GM12878 (cell line): ENCODE measurements at regions not wholly inside any gene's neighbourhood (a gene's known extent, or its start where the extent isn't known, plus 50 kb on each side); places are given as distances from the start of the nearest gene placed in this dataset.

Experiments
- ATAC-seq: fragments of 200-7000 bp; cut with Tn5 transposase; 3 replicates; pipeline ENCODE4 v1.9.1; 2020; ENCODE audit warnings: mild to moderate bottlenecking, moderate library complexity
- BruUV-seq: library from RNA; stranded (reverse); fragments of 400-500 nt; replicated peaks from 2 replicates; lab custom pipeline; 2021; lab: Mats Ljungman, UMichigan
- CTCF ChIA-PET: fragments of 300-600 bp; sonication (Branson Sonifier 250); formaldehyde crosslinking; extraction: SDS; loops from one replicate; lab custom pipeline; 2021; ENCODE audit warnings: inconsistent platforms; lab: Yijun Ruan, JAX
- POLR2A ChIA-PET: fragments of 350-600 bp; formaldehyde crosslinking; extraction: SDS; loops from one replicate; lab custom pipeline; 2021; ENCODE audit warnings: inconsistent platforms; lab: Charles Lee
- RAD21 ChIA-PET: fragments of 300-600 bp; sonication (Branson Sonifier 250); formaldehyde crosslinking; loops from one replicate; lab custom pipeline; 2023; ENCODE audit warnings: antibody characterized with exemption; ENCODE audit not compliant: unreplicated experiment; lab: Charles Lee
- SMC1A ChIA-PET: fragments of 300-600 bp; sonication (Branson Sonifier 250); formaldehyde crosslinking; loops from one replicate; lab custom pipeline; 2023; ENCODE audit not compliant: unreplicated experiment, uncharacterized antibody; lab: Charles Lee
- DNase-seq: peaks from one replicate; pipeline ENCODE4 v3.0.0-alpha.2; 2011; ENCODE audit warnings: low read depth, low spot score
- FAIRE-seq: peaks from 3 replicates; lab custom pipeline; 2011; peaks lifted over from hg19 to GRCh38; lab: Jason Lieb, UNC
- H2AFZ ChIP-seq: 2 replicates; pipeline ENCODE4 v1.6.0; 2011; ENCODE audit warnings: low read depth, low read length, control low read depth; ENCODE audit not compliant: control insufficient read depth
- H3K27ac ChIP-seq: 2 replicates; pipeline ENCODE4 v1.5.1; 2011; ENCODE audit warnings: control low read depth; ENCODE audit not compliant: control insufficient read depth, insufficient read depth
- H3K27me3 ChIP-seq, 2 experiments: replicated peaks in 1 of 2; 2 replicates each; pipeline versions ENCODE4 v1.6.0 to v1.6.1; 2011; ENCODE audit warnings: low read length in 1 of 2; ENCODE audit not compliant: control insufficient read depth in 2 of 2, insufficient read depth in 2 of 2
- H3K36me3 ChIP-seq, 2 experiments: 2 replicates each; pipeline ENCODE4 v1.5.1; 2011; ENCODE audit warnings: low read length in 1 of 2; ENCODE audit not compliant: control insufficient read depth in 2 of 2, insufficient read depth in 2 of 2
- H3K4me1 ChIP-seq: 2 replicates; pipeline ENCODE4 v1.6.1; 2011; ENCODE audit warnings: mild to moderate bottlenecking, low read length, moderate library complexity, mixed read lengths; ENCODE audit not compliant: control insufficient read depth, insufficient read depth
- H3K4me2 ChIP-seq: 2 replicates; pipeline ENCODE4 v1.6.0; 2011; ENCODE audit warnings: control low read depth; ENCODE audit not compliant: control insufficient read depth, insufficient read depth
- H3K4me3 ChIP-seq: fragments of 200-600 bp; sonication (generic); 2 replicates; pipeline ENCODE4 v1.5.1; 2016
- H3K79me2 ChIP-seq: 2 replicates; pipeline ENCODE4 v1.6.0; 2011; ENCODE audit warnings: low read length; ENCODE audit not compliant: control insufficient read depth, insufficient read depth
- H3K9ac ChIP-seq: 2 replicates; pipeline ENCODE4 v1.8.0; 2011; ENCODE audit warnings: low read length, control low read depth, mixed read lengths; ENCODE audit not compliant: control insufficient read depth, insufficient read depth
- H3K9me3 ChIP-seq: replicated peaks from 3 replicates; pipeline ENCODE4 v1.5.1; 2011; ENCODE audit warnings: mild to moderate bottlenecking, low read length; ENCODE audit not compliant: control insufficient read depth, insufficient read depth
- H4K20me1 ChIP-seq: 2 replicates; pipeline ENCODE4 v1.6.0; 2011; ENCODE audit not compliant: control insufficient read depth, insufficient read depth
- ASH2L ChIP-seq: fragments of 300-600, 200-600 bp; sonication (generic); IDR thresholded peaks from 2 replicates; pipeline ENCODE4 v1.6.1; 2017; ENCODE audit warnings: low read depth, mild to moderate bottlenecking, borderline replicate concordance
- CHD4 ChIP-seq: fragments of 200-600 bp; sonication (generic); IDR thresholded peaks from 2 replicates; pipeline ENCODE4 v1.6.1; 2016; ENCODE audit warnings: mild to moderate bottlenecking
- IRF4 ChIP-seq: IDR thresholded peaks from 2 replicates; pipeline ENCODE4 v1.6.1; 2011; ENCODE audit warnings: low read depth, low read length
- SIX5 ChIP-seq: IDR thresholded peaks from 2 replicates; pipeline ENCODE4 v1.6.1; 2011; ENCODE audit warnings: mild to moderate bottlenecking, low read depth, low read length, moderate library complexity; ENCODE audit not compliant: severe bottlenecking
- SUZ12 ChIP-seq: fragments of 200-600 bp; sonication (generic); IDR thresholded peaks from one replicate; pipeline ENCODE4 v1.6.1; 2018; ENCODE audit warnings: antibody characterized with exemption, mild to moderate bottlenecking; ENCODE audit not compliant: unreplicated experiment
- TARDBP ChIP-seq: IDR thresholded peaks from 2 replicates; pipeline ENCODE4 v1.6.1; 2016; ENCODE audit warnings: borderline replicate concordance
- ZNF622 ChIP-seq: fragments of 450-650 bp; IDR thresholded peaks from 2 replicates; pipeline ENCODE4 v1.6.1; 2017; ENCODE audit warnings: mild to moderate bottlenecking, inconsistent platforms
- WGBS: methylation state at CpG from one replicate; pipeline ENCODE4 v1.1.6; 2016; ENCODE audit warnings: low lambda C conversion rate; ENCODE audit not compliant: insufficient replicate concordance, insufficient coverage; ENCODE audit errors: missing lambda C conversion rate; 5-methylcytosine and 5-hydroxymethylcytosine counted together
- in situ Hi-C: fragments of 300-500 bp; cut with MboI; formaldehyde crosslinking; loops from 9 replicates; pipeline ENCODE4 v1.14.3; 2018; ENCODE audit warnings: mixed read lengths
- intact Hi-C: fragments of 100-400 bp; cut with micrococcal nuclease; formaldehyde crosslinking; loops from one replicate; pipeline ENCODE4 v1.14.2; 2022; ENCODE audit not compliant: unreplicated experiment
- TF ChIP-seq, protein P1 (sequence below): IDR thresholded peaks from 2 replicates; pipeline ENCODE4 v1.6.1; 2012; ENCODE audit warnings: improper control_type of control experiment, low read depth, low read length; ENCODE audit not compliant: insufficient replicate concordance
- TF ChIP-seq, protein P2 (sequence below): IDR thresholded peaks from 2 replicates; pipeline ENCODE4 v1.6.1; 2011; ENCODE audit warnings: mild to moderate bottlenecking, low read depth, low read length, moderate library complexity; ENCODE audit not compliant: insufficient replicate concordance
- TF ChIP-seq, protein P3 (sequence below): IDR thresholded peaks from 2 replicates; pipeline ENCODE4 v1.6.1; 2011; ENCODE audit warnings: borderline replicate concordance, low read depth, mild to moderate bottlenecking, moderate library complexity, low read length; ENCODE audit not compliant: insufficient read depth, poor library complexity, severe bottlenecking
- TF ChIP-seq, protein P4 (sequence below): fragments of 450-650 bp; IDR thresholded peaks from 2 replicates; pipeline ENCODE4 v1.6.1; 2016; ENCODE audit warnings: mild to moderate bottlenecking
- TF ChIP-seq, protein P5 (sequence below): fragments of 450-650 bp; IDR thresholded peaks from 2 replicates; pipeline ENCODE4 v1.6.1; 2017; ENCODE audit warnings: low read depth, mild to moderate bottlenecking, moderate library complexity

DNA sequence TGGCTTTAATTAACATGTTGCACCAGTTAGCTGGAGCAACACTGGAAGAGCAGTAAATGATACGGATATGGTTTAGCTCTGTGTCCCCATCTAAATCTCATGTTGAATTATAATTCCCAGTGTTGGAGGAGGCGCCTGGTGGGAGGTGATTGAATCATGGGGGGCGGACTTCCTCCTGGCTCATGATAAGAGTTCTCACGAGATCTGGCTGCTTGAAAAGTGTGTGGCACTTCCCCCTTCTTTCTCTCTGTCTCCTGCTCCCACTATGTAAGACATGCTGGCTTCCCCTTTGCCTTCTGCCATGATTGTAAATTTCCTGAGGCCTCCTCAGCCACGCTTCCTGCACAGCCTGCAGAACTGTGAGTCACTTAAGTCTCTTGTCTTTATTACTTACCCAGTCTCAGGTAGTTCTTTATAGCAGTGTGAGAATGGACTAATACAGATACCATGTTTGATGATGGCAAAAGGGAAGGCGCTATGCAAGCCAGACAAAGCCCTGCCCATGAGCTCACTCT is 963.6 kb downstream of the SOCS6 start (continued):
- TF ChIP-seq, protein P1, sequence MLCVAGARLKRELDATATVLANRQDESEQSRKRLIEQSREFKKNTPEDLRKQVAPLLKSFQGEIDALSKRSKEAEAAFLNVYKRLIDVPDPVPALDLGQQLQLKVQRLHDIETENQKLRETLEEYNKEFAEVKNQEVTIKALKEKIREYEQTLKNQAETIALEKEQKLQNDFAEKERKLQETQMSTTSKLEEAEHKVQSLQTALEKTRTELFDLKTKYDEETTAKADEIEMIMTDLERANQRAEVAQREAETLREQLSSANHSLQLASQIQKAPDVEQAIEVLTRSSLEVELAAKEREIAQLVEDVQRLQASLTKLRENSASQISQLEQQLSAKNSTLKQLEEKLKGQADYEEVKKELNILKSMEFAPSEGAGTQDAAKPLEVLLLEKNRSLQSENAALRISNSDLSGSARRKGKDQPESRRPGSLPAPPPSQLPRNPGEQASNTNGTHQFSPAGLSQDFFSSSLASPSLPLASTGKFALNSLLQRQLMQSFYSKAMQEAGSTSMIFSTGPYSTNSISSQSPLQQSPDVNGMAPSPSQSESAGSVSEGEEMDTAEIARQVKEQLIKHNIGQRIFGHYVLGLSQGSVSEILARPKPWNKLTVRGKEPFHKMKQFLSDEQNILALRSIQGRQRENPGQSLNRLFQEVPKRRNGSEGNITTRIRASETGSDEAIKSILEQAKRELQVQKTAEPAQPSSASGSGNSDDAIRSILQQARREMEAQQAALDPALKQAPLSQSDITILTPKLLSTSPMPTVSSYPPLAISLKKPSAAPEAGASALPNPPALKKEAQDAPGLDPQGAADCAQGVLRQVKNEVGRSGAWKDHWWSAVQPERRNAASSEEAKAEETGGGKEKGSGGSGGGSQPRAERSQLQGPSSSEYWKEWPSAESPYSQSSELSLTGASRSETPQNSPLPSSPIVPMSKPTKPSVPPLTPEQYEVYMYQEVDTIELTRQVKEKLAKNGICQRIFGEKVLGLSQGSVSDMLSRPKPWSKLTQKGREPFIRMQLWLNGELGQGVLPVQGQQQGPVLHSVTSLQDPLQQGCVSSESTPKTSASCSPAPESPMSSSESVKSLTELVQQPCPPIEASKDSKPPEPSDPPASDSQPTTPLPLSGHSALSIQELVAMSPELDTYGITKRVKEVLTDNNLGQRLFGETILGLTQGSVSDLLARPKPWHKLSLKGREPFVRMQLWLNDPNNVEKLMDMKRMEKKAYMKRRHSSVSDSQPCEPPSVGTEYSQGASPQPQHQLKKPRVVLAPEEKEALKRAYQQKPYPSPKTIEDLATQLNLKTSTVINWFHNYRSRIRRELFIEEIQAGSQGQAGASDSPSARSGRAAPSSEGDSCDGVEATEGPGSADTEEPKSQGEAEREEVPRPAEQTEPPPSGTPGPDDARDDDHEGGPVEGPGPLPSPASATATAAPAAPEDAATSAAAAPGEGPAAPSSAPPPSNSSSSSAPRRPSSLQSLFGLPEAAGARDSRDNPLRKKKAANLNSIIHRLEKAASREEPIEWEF = no peak
- TF ChIP-seq CHD4 (no peak), ZNF622 (no peak), IRF4 (no peak)
- TF ChIP-seq, protein P2, sequence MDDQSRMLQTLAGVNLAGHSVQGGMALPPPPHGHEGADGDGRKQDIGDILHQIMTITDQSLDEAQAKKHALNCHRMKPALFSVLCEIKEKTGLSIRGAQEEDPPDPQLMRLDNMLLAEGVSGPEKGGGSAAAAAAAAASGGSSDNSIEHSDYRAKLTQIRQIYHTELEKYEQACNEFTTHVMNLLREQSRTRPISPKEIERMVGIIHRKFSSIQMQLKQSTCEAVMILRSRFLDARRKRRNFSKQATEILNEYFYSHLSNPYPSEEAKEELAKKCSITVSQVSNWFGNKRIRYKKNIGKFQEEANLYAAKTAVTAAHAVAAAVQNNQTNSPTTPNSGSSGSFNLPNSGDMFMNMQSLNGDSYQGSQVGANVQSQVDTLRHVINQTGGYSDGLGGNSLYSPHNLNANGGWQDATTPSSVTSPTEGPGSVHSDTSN = no peak
- TF ChIP-seq, all 136 proteins: peak for 0

DNA sequence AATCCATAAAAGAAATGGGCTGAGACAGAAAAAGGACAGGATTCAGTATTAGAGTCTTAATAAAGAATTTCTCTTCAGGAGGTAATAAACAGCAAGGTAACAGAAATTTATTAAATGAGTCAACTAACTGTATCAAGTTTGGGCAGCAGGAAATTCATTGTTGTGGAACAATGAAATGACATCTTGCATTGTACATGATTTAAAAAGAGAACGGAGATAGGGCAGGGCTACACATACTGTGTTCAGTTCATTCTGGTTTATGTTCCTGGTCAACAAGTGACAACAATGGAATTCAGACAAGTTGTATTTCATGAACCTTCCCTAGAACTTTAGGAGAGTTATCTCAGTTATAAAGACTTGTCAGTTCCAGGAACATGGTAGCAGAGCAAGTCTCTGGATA is 961.3 kb downstream of the SOCS6 start:
- RAD21 ChIA-PET = no interaction called here
- Histone ChIP-seq H2AFZ (no peak overlapping the region), H4K20me1 (no peaks in the 10 kb centered on the region), H3K4me2 (no peak overlapping the region), H3K79me2 (no peaks in the 10 kb centered on the region), H3K4me1 (no peaks in the 10 kb centered on the region), H3K9me3 (no peaks in the 10 kb centered on the region), H3K27ac (no peak overlapping the region), H3K9ac (no peak overlapping the region), H3K36me3 (no peaks in the 10 kb centered on the region), H3K27me3 (no peaks in the 10 kb centered on the region), H3K4me3 (no peak overlapping the region)
- POLR2A ChIA-PET = no interaction called here
- BruUV-seq = no TSS peak
- CTCF ChIA-PET = no interaction called here
- SMC1A ChIA-PET = no interaction called here
- DNase-seq (no peak), FAIRE-seq (no peak), ATAC-seq (no peak)
- 50% methylated on average over 1 of the region's 1 CpG for WGBS
- in situ Hi-C loops = no loop called here
- intact Hi-C loops = no loop called here
- TF ChIP-seq, protein P3, sequence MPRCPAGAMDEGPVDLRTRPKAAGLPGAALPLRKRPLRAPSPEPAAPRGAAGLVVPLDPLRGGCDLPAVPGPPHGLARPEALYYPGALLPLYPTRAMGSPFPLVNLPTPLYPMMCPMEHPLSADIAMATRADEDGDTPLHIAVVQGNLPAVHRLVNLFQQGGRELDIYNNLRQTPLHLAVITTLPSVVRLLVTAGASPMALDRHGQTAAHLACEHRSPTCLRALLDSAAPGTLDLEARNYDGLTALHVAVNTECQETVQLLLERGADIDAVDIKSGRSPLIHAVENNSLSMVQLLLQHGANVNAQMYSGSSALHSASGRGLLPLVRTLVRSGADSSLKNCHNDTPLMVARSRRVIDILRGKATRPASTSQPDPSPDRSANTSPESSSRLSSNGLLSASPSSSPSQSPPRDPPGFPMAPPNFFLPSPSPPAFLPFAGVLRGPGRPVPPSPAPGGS = no peak
- no peak for TF ChIP-seq ASH2L
- TF ChIP-seq, protein P4, sequence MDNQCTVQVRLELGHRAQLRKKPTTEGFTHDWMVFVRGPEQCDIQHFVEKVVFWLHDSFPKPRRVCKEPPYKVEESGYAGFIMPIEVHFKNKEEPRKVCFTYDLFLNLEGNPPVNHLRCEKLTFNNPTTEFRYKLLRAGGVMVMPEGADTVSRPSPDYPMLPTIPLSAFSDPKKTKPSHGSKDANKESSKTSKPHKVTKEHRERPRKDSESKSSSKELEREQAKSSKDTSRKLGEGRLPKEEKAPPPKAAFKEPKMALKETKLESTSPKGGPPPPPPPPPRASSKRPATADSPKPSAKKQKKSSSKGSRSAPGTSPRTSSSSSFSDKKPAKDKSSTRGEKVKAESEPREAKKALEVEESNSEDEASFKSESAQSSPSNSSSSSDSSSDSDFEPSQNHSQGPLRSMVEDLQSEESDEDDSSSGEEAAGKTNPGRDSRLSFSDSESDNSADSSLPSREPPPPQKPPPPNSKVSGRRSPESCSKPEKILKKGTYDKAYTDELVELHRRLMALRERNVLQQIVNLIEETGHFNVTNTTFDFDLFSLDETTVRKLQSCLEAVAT = no peak
- no peak for TF ChIP-seq TARDBP
- TF ChIP-seq SUZ12 = no peak
- TF ChIP-seq SIX5 = no peak
- TF ChIP-seq, protein P5, sequence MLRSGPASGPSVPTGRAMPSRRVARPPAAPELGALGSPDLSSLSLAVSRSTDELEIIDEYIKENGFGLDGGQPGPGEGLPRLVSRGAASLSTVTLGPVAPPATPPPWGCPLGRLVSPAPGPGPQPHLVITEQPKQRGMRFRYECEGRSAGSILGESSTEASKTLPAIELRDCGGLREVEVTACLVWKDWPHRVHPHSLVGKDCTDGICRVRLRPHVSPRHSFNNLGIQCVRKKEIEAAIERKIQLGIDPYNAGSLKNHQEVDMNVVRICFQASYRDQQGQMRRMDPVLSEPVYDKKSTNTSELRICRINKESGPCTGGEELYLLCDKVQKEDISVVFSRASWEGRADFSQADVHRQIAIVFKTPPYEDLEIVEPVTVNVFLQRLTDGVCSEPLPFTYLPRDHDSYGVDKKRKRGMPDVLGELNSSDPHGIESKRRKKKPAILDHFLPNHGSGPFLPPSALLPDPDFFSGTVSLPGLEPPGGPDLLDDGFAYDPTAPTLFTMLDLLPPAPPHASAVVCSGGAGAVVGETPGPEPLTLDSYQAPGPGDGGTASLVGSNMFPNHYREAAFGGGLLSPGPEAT = no peak
